HG03558 (cell line): ENCODE measurements at regions not wholly inside any gene's neighbourhood (a gene's known extent, or its start where the extent isn't known, plus 50 kb on each side); places are given as distances from the start of the nearest gene placed in this dataset.
A peak's percentile ranks its signal among the peaks of the same experiment; 100 is the strongest.

Experiments
- ATAC-seq: cut with Tn5 transposase; IDR thresholded peaks from one replicate; pipeline ENCODE4 v1.9.1; 2021; ENCODE audit warnings: moderate number of reproducible peaks; ENCODE audit not compliant: unreplicated experiment; ENCODE audit errors: extremely low read depth

DNA sequence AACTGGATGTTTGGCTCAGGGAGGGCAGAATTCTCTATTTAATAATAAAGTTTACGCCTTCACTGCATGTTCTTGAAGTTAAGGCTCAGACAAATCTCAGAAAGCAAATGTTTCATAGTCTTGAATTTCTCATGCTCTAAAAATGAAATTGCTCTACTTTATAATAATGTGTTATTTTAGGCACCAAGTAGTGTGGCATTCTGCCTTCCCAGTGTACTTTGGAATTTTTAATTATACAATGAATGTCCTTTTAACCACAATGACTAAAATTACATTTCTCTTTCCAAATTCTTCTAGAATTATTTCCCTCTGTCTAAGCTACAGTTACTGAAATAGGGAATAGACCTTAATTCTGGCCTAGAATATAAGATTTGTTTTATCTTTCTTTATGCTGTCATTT, 97.9 kb upstream of the PDE5A start:
- ATAC-seq: no peak

DNA sequence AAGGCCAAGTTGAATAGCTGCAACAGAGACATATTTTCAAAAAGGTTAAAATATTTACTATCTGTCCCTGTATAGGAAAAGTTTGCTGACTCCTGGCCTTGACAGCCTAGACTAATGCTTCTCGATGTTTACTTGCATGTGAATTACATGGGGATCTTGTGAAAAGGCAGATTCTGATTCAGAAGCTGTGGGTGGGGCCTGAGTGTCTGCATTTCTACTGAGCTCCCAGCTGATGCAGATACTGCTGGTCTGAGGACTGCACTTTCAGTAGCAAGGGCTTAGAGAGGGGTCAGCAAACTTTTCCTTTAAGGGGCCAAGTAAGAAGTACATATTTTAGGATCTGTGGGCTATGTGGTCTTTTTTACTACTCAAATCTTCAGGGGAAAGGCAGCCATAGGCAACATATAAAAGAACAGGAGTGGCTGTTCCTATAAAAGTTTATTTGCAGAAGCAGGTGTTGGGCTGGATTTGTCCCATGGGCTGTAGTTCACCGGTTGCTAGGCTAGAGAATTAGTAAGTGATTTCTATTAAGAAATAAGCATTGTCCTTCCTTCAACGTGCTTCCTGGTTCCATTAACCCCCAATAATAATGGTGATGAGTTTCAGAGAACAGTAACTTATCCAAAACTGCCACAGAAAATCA, 97.2 kb upstream of the PDE5A start:
- ATAC-seq: no peak

DNA sequence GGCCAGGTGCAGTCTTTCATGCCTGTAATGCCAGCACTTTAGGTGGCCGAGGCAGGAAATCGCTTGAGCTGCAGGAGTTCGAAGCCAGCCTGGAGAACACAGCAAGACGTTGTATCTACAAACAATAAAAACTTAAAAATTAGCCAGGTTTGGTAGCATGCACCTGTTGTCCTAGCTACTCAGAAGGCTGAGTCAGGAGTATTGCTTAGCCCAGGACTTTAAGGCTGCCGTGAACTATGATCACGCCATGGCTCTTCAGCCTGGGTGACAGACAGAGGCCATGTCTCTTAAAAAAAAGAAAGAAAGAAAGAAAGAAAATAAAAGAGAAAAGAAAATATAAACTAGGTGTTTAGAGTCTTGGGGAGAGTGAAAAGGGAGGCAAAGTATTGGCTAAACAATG, 96.4 kb upstream of the PDE5A start:
- ATAC-seq: no peak

DNA sequence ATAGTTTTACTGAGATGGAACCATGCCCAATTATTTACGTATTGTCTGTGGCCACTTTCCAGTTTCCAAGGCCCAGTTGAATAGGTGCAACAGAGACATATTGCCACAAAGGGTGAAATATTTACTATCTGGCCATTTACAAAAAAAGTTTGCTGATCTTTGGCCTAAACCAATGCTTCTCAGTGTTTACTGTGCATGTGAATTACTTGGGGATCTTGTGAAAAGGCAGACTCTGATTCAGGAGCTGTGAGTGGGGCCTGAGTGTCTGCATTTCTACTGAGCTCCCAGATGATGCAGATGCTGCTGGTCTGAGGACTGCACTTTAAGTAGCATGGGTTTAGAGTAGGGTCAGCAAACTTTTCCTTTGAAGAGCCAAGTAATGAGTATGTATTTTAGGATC, 94.1 kb upstream of the PDE5A start:
- no peak for ATAC-seq

DNA sequence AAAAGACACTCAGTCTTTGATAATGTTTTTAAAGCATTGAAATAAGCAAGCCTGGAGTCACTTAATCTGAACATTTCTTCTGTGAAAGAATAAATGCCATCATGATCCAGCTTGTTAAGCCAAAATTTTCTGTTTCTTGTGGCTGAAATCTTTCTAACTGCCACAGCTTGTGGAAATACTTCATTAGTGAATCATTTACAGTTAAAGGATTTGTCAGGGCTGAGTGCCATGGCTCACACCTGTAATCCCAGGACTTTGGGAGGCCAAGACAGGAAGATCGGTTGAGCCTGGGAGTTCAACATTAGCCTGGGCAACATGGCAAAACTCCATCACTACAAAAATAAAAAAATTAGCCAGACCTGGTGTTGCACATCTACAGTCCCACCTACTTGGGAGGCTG, 93.3 kb upstream of the PDE5A start:
- no peak for ATAC-seq

DNA sequence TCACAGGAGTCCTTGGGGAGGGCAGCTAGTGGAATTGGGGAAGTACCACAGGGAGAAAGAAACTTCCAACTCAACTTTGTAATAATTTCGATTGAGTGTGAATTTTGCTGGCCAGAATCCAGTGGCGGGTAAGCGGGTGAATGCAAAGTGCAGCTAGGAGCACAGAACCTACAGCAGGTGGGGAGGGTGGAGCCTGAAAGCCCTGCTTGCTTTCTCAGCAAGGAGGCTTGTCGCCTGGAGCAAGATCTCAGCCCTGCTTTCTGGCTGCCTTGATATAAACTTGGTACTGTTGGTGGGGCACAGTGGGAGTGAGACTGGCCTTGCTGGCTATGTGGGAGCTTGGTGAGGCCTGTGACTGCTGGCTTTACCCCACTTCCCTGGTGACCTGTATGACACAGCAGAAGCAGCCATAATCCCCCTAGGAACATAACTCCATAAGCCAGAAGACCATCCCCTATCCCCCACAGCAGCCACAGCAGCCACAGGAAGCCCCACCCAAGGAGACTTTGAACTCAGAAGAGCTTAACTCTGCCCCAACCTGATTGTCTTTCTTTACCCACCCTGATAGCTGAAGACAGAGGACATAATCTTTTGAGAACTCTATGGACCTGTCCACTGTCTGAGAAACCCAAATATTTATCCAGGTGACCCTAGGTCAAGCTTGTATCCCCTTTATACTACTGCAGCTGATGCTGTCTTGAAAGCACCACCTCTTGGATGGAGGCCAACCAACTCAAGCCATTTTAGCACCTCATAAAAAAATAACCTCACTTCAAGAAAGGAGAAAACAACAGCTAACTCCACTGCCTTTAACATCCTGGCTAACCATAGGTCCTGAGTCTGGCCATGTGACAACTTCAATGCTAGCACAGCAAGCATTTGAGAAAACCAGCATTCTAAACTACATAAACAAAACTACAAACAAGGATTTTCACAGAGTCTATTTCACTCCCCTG, 87.2 kb upstream of the PDE5A start:
- ATAC-seq: no peak

DNA sequence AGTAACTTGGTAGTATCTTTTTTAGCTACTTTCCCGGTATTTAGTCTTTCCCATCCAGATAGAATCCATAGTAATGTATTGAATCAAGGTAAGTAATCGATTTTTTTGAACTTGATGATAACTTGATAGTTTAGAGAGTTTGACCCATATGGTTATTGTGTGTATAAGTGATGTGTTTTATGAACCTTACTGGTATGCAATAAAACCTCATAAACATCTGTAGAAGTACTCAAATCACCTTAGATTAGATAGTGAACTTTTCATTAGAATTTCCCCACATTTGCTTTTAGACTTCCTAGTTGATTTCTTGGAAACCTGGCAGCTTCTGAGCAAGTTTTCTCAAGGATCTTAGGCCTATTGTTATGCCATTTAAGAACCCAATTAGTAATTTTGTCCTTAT, 80.8 kb upstream of the PDE5A start:
- ATAC-seq: no peak

DNA sequence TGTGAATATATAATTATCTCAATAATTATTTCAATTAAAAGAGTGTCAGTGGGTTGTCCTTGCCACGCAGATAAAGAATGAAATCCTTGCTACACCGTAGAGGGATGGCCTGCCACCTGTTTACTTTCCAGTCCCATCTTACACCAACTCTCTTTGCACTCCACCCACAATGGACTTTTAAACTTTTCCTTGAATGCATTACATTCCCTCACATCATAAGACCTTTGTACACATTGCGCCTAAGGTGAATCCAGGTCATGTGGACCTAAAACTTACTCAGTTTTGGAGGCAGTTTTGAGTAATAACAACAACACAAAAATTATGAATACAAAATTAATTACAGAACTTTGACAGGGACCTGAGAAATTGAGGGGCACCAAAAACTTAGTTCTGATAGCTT, 78.7 kb upstream of the PDE5A start:
- ATAC-seq: no peak

DNA sequence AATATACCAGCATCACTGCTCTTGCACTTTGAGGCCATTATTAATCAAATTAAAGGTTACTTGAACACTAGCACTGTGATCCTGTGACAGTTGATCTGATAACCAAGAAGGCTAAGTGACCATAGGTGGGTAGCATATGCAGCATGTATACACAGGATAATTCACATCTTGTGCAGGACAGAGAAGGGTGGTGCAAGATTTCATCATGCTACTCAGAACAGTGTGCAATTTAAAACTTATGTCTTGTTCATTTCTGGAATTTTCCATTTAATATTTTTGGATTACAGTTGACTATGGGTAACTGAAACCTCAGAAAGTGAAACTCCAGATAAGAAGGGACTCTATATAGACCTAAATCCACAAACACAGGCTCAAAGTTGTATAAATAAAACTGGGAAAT, 78.2 kb upstream of the PDE5A start:
- ATAC-seq: no peak

DNA sequence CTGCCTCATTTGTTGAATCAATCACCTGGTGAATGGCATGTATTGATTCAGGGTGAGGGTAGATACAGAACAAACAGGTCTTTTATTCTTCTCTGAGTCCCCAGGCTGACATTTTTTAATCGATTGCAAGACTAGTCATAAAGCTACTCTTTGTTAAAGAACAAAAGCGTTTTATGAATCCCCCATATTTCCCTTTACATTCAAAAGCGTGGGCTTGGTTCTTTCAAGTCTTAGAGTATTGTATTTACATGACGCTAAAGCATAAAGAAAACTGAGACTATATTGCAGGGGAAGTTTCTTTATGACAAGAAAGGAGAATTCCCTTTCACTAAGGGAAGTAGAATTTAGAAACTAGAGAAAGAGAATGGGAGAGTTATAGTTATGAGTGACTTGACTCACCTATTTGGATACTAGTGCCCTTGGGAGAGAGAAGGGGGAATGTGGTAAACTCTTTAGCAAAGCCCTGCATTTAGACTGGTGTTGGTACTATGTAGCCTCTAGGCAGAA, 69.3 kb upstream of the PDE5A start:
- peak; percentile 52 for ATAC-seq

DNA sequence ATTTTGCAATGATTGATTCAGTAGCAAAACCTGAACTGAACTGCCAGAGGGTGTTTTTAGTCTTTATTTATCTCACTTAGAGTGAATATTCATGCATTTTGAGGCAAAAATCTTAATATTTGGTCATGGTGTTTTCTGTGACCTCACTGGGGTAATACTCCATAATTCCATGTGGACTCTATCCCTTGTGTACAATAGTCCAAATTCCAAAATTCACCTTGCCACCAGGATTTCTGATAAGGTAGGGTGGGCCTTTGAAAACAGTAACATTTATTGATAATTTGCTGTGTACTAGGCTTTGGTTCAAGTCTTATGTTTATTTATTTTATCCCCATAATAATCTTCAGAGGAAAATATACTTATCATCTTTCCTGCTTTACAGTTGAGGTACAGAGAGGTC, 68.4 kb upstream of the PDE5A start:
- ATAC-seq: no peak

DNA sequence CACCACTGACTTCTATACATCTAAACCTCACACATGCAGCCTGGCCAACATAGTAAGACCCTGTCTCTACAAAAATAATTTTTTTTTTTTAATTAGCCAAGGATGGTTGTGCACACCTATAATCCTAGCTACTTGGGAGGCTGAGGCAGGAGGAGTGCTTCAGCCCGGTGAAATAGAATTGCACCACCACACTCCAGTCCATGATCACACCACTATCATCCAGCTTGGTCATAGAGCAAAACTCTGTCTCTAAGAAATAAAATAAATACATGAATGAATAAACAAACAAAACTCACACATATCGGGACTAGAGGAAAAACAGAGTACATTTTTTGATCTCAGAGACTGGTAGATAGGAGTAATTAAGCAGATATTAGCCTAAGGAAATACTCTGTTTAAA, 66.6 kb upstream of the PDE5A start:
- ATAC-seq: no peak

DNA sequence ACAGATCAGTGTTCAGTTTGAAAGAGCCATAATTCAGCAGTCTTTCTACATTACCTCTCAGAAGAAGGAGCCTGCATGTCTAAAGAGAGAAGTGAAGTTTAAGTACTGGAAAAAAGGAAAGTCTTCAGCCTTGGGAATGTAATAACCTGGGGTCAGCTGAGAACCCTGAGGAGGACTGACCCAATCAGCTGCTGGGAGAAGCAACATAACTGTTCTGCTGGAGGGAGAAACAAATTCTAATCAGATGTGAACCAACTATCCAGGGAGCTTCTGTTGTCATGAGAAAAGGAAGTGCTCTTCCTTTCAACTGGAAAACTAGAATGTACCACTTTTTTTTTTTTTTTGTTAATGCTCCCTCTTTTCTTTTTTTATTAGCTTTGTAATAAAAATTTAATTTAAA, 64.5 kb upstream of the PDE5A start:
- ATAC-seq: no peak

DNA sequence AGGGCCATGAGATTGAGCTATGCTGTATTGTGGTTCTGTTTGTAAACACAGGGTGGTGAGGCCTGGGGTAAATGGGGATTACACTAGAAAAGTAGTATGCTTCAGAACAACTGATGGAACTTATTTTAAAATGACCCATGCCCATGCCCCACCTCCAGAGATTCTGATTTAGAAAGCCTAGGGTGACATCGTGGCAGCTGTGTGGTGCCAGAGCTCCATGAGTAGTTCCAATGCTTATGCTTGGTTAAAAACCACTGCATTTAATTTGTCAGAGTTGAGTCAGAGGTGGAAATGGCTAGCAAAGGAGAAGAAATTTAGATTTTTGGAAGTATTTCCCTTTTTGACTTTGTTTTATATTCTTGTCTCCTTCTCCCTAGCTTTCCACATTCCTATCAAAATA, 63.4 kb upstream of the PDE5A start:
- ATAC-seq: no peak

DNA sequence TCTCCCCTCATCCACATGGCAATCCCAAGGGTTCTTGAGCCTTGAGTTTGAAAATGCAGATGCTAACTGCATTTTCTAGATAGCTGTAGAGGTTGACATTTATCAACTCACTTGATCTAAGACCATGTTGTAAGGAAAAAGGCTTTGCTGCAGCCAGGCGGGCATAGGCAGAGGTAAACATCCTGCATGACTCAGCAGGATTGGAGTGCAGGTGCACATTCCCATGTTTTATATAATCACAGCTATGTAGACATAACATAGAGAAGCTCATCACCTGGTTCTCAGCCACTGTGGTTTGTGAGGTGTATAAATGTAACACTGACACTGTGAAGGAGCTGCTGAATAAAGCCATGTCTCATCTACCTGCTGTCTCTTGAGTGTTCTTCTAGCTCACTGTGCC, 62.3 kb upstream of the PDE5A start:
- no peak for ATAC-seq

DNA sequence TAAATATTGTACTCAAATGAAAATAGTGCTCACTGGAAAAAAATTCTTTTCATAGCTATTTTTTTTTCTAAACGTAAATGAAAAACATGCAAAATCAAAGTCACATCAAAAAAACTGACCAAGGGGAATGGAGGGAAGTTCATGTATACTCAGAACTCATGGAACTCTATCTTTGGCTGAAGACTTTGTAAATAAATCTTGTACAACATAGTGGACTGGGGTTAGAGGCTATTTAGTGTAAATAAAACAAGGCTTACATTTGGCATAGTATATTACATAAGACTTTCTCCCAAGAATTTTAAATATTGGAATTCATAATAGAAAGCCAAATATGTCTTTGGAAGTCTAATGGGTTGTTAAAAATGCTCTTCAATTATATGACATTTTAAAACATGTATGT, 59.8 kb upstream of the PDE5A start:
- no peak for ATAC-seq

DNA sequence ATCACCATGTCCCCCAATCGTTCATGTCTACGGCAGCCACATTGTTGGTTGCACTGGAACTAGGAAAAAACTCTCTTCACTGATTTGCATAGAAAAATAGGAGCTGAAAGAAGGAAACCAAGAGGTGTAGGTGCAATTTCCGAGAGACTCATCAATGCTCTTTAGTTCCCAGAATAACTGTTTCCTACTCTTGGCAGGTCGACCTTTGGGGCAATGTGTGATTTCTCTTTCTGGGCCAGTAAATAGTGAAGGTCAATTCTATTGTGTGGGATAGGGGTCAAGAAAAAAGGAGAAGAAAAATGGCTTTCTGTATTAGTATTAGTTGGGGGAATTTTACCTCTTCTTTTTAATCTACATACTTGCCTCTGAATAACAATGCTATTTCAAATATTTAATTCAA, 55.9 kb upstream of the PDE5A start:
- no peak for ATAC-seq

DNA sequence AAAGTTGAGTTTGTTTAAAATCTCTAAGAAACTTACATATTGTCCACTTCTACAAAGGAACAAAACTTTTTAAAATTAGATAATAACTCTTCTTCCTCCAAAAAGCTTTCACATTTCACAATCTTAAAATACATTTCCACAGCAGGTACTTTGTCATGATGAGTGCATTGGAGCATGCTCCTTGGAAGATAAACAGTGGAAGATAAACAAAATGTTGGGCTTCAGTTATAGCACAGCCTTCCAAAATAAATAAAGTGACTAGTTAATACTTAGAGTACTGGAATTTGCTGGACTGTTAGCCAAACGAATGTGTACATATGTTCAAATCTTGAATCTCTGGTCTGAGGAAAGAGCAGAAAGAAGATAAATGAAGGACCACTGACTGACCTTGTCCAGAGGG, 54.9 kb upstream of the PDE5A start:
- no peak for ATAC-seq

DNA sequence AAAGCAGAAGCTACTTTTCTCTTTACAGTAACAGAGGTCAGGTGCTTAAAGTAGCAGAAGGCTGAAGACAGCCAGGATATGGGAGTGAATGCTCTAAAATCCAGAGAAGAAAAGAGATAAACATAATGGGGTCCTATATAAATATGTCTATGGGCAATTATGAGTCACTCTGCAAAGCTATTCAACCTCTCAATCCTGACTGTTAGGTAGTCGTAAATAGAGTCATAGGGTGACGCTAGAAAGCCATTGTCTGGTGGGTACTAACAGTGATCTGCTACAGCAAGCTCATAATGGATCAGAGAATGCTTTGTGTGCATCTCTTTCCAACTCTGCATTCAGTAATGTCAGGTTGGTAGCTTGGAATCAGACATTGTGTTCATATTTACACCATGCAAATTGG, 53.5 kb upstream of the PDE5A start:
- ATAC-seq: no peak

DNA sequence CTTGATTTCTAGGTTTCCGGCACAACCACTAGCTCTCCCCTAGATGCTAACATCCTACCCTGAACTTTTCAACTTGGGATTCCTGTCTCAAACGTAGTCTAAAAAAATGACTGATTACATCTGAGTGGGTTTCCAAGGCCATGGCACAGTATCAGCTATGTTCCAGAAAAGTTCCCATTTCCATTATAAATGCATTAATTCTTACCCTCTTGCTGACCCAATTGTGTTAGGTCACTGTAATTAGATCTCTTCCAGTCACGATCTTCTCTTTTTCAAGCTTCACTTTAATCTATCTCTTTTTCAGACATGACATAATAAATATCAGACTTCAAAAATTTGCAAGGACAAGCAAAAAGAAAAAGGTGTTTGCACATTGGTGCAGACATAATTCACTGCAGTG, 50.6 kb upstream of the PDE5A start:
- ATAC-seq: no peak

DNA sequence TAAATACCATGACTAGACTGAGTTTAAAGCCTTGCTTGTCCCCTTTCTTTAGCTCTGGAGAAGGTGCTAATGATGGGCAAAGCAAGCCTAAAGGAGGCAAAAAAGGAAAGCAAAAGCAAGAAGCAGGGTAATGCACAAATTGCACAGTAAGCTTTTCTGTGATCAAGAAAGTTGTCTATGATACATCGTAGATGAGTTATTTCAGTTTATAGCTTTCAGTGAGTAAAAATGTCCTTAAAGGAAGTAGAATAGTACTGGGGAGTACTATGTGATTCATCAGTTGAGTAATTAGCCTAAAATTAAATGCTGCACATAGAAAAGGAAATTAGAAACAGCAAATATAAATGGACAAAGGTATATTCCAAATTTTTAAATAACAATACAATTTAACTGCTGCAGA, 50.2 kb upstream of the PDE5A start:
- ATAC-seq: no peak
